Upper lobe of right lung (tissue), 1 donor: ENCODE measurements at regions not wholly inside any gene's neighbourhood (a gene's known extent, or its start where the extent isn't known, plus 50 kb on each side); places are given as distances from the start of the nearest gene placed in this dataset.

Experiments used
- ATAC-seq: fragments of 200-7000 bp; cut with Tn5 transposase; one replicate; pipeline ENCODE4 v1.9.1; 2020; ENCODE audit warnings: mild to moderate bottlenecking, moderate library complexity
- DNase-seq: peaks from one replicate; pipeline ENCODE4 v3.0.0-alpha.2; 2020
- H3K27ac ChIP-seq: fragments of 200-600 bp; one replicate; pipeline ENCODE4 v1.8.0; 2022
- H3K27me3 ChIP-seq: fragments of 200-600 bp; one replicate; pipeline ENCODE4 v1.8.0; 2022; ENCODE audit warnings: mild to moderate bottlenecking
- H3K36me3 ChIP-seq: fragments of 200-600 bp; one replicate; pipeline ENCODE4 v1.8.0; 2022
- H3K4me1 ChIP-seq: fragments of 200-600 bp; one replicate; pipeline ENCODE4 v1.8.0; 2022
- H3K4me3 ChIP-seq: fragments of 200-600 bp; one replicate; pipeline ENCODE4 v1.8.0; 2022; ENCODE audit warnings: mild to moderate bottlenecking
- H3K9me3 ChIP-seq: fragments of 200-600 bp; one replicate; pipeline ENCODE4 v1.8.0; 2022
- CTCF ChIP-seq: fragments of 200-600 bp; IDR thresholded peaks from one replicate; pipeline ENCODE4 v1.8.0; 2022; ENCODE audit warnings: antibody characterized with exemption
- intact Hi-C: fragments of 100-400 bp; cut with DNase I; formaldehyde crosslinking; loops from one replicate; pipeline ENCODE4 v1.11.0; 2022
- donor health status: DM: no; HTN: yes; CAD: no; lungs with severe emphysema.

GRCh38 chr12:130280742-130281141 lies 56.9 kb upstream of the PIWIL1 start:
- no peak overlapping the region for H3K27ac ChIP-seq
- H3K27me3 ChIP-seq = no peaks in the 10 kb centered on the region
- intact Hi-C loops = no loop called here
- H3K4me1 ChIP-seq = no peaks in the 10 kb centered on the region
- H3K36me3 ChIP-seq = no peaks in the 10 kb centered on the region
- no peak for DNase-seq
- H3K4me3 ChIP-seq = no peak overlapping the region
- ATAC-seq = no peak
- no peaks in the 10 kb centered on the region for H3K9me3 ChIP-seq
- TF ChIP-seq CTCF = no peak

GRCh38 chr12:130281153-130281799 lies 56.4 kb upstream of the PIWIL1 start:
- peak; percentile 83 for ATAC-seq
- DNase-seq = no peak
- Histone ChIP-seq H3K36me3 (no peaks in the 10 kb centered on the region), H3K4me3 (no peak overlapping the region), H3K9me3 (no peaks in the 10 kb centered on the region), H3K27ac (no peak overlapping the region), H3K4me1 (no peaks in the 10 kb centered on the region), H3K27me3 (no peaks in the 10 kb centered on the region)
- peak; percentile 82 for TF ChIP-seq CTCF
- intact Hi-C loops = no loop called here

GRCh38 chr12:130286041-130286440 lies 51.6 kb upstream of the PIWIL1 start:
- H3K9me3 ChIP-seq = no peaks in the 10 kb centered on the region
- H3K4me3 ChIP-seq = no peak overlapping the region
- H3K27me3 ChIP-seq = peaks cover 13% of the 10 kb centered on the region
- TF ChIP-seq CTCF = peak; percentile 13
- H3K4me1 ChIP-seq = no peaks in the 10 kb centered on the region
- ATAC-seq (no peak), DNase-seq (no peak)
- H3K27ac ChIP-seq = no peak overlapping the region
- intact Hi-C loops = no loop called here
- H3K36me3 ChIP-seq = no peaks in the 10 kb centered on the region

- peaks cover 13% of the 10 kb centered on the region for H3K27me3 ChIP-seq
- no peak for TF ChIP-seq CTCF
- ATAC-seq (no peak), DNase-seq (no peak)
- H3K36me3 ChIP-seq = no peaks in the 10 kb centered on the region
- H3K4me3 ChIP-seq = no peak overlapping the region
- H3K9me3 ChIP-seq = no peaks in the 10 kb centered on the region
- intact Hi-C loops = no loop called here
- no peaks in the 10 kb centered on the region for H3K4me1 ChIP-seq
- H3K27ac ChIP-seq = no peak overlapping the region
Measured at GRCh38 chr12:130286741-130287440, 50.8 kb upstream of the PIWIL1 start.
